HG03095 (cell line): ENCODE measurements at regions not wholly inside any gene's neighbourhood (a gene's known extent, or its start where the extent isn't known, plus 50 kb on each side); places are given as distances from the start of the nearest gene placed in this dataset.

Source experiments
- ATAC-seq: cut with Tn5 transposase; IDR thresholded peaks from one replicate; pipeline ENCODE4 v1.9.1; 2021; ENCODE audit warnings: moderate library complexity; ENCODE audit not compliant: unreplicated experiment

- ATAC-seq: peak; percentile 79
Observed at GRCh38 chr18:25814841-25815458, 275.5 kb downstream of the SS18 start.

- ATAC-seq: no peak
Observed at GRCh38 chr18:25813110-25813509, 277.3 kb downstream of the SS18 start.

GRCh38 chr18:25810736-25811135 lies 279.7 kb downstream of the SS18 start:
- no peak for ATAC-seq

- ATAC-seq: no peak
Observed at GRCh38 chr18:25805939-25806338, 284.5 kb downstream of the SS18 start.

- no peak for ATAC-seq
Observed at GRCh38 chr18:25805323-25805722, 285.1 kb downstream of the SS18 start.

GRCh38 chr18:25799231-25799630 lies 291.2 kb downstream of the SS18 start:
- ATAC-seq: no peak

GRCh38 chr18:25798046-25798445 lies 292.4 kb downstream of the SS18 start:
- ATAC-seq: no peak

- no peak for ATAC-seq
Observed at GRCh38 chr18:25795213-25795612, 295.2 kb downstream of the SS18 start.

GRCh38 chr18:25787276-25787675 lies 303.1 kb downstream of the SS18 start:
- no peak for ATAC-seq

- no peak for ATAC-seq
Observed at GRCh38 chr18:25786758-25787157, 303.7 kb downstream of the SS18 start.

GRCh38 chr18:25780105-25780504 lies 310.3 kb downstream of the SS18 start:
- no peak for ATAC-seq

GRCh38 chr18:25771796-25772195 lies 318.6 kb downstream of the SS18 start:
- ATAC-seq: no peak

- ATAC-seq: no peak
Observed at GRCh38 chr18:25764777-25765176, 325.6 kb downstream of the SS18 start.

- no peak for ATAC-seq
Observed at GRCh38 chr18:25759111-25759510, 331.3 kb downstream of the SS18 start.

- ATAC-seq: no peak
Observed at GRCh38 chr18:25743646-25744151, 346.7 kb downstream of the SS18 start.

- no peak for ATAC-seq
Observed at GRCh38 chr18:25739376-25739775, 351.0 kb downstream of the SS18 start.

GRCh38 chr18:25737710-25738311 lies 352.6 kb downstream of the SS18 start:
- ATAC-seq: no peak

GRCh38 chr18:25736516-25736915 lies 353.9 kb downstream of the SS18 start:
- no peak for ATAC-seq

- no peak for ATAC-seq
Observed at GRCh38 chr18:25735459-25735858, 355.0 kb downstream of the SS18 start.

- no peak for ATAC-seq
Observed at GRCh38 chr18:25734336-25734735, 356.1 kb downstream of the SS18 start.

- no peak for ATAC-seq
Observed at GRCh38 chr18:25732862-25733261, 357.6 kb downstream of the SS18 start.

GRCh38 chr18:25729072-25729471 lies 361.3 kb downstream of the SS18 start:
- no peak for ATAC-seq
